ENCODE measurements at regions not wholly inside any gene's neighbourhood (a gene's known extent, or its start where the extent isn't known, plus 50 kb on each side); places are given as distances from the start of the nearest gene placed in this dataset.

GRCh38 chr7:106418094-106418493, 133.3 kb upstream of the NAMPT start:
- DNase-seq = no peak

GRCh38 chr7:106417273-106417902, 132.6 kb upstream of the NAMPT start:
- DNase-seq = no peak

GRCh38 chr7:106416430-106416829, 131.6 kb upstream of the NAMPT start:
- no peak for DNase-seq

GRCh38 chr7:106415433-106415832, 130.7 kb upstream of the NAMPT start:
- DNase-seq = no peak

- DNase-seq = no peak
These were observed 128.7 kb upstream of the NAMPT start for GRCh38 chr7:106413446-106413845.

GRCh38 chr7:106405697-106406141, 120.9 kb upstream of the NAMPT start:
- no peak for DNase-seq

GRCh38 chr7:106402898-106403297, 118.1 kb upstream of the NAMPT start:
- no peak for DNase-seq

- DNase-seq = no peak
These were observed 116.1 kb upstream of the NAMPT start for GRCh38 chr7:106400923-106401322.

GRCh38 chr7:106398786-106399185, 114.0 kb upstream of the NAMPT start:
- DNase-seq = no peak

- no peak for DNase-seq
These were observed 113.2 kb upstream of the NAMPT start for GRCh38 chr7:106397994-106398393.

GRCh38 chr7:106394526-106394925, 109.7 kb upstream of the NAMPT start:
- no peak for DNase-seq

- no peak for DNase-seq
These were observed 108.9 kb upstream of the NAMPT start for GRCh38 chr7:106393564-106394251.

- no peak for DNase-seq
These were observed 107.8 kb upstream of the NAMPT start for GRCh38 chr7:106392590-106392989.

GRCh38 chr7:106392144-106392543, 107.4 kb upstream of the NAMPT start:
- no peak for DNase-seq

GRCh38 chr7:106386958-106387357, 102.2 kb upstream of the NAMPT start:
- no peak for DNase-seq

GRCh38 chr7:106384373-106384772, 99.6 kb upstream of the NAMPT start:
- DNase-seq = no peak

GRCh38 chr7:106382929-106383328, 98.1 kb upstream of the NAMPT start:
- no peak for DNase-seq

- DNase-seq = no peak
These were observed 97.3 kb upstream of the NAMPT start for GRCh38 chr7:106382129-106382528.

GRCh38 chr7:106381252-106381651, 96.5 kb upstream of the NAMPT start:
- DNase-seq = no peak

GRCh38 chr7:106377847-106378361, 93.1 kb upstream of the NAMPT start:
- no peak for DNase-seq

GRCh38 chr7:106376026-106376799, 91.4 kb upstream of the NAMPT start:
- no peak for DNase-seq

GRCh38 chr7:106375499-106375898, 90.7 kb upstream of the NAMPT start:
- no peak for DNase-seq

- DNase-seq = no peak
These were observed 89.7 kb upstream of the NAMPT start for GRCh38 chr7:106374437-106374836.
